ENCODE measurements at regions not wholly inside any gene's neighbourhood (a gene's known extent, or its start where the extent isn't known, plus 50 kb on each side); places are given as distances from the start of the nearest gene placed in this dataset.

GRCh38 chr3:124542214-124542869 lies 187.9 kb upstream of the UMPS start:
- ChIA-PET POLR2A (ENCODE audit: partially characterized antibody) (no interaction called here), CTCF (ENCODE audit: partially characterized antibody) (interaction anchor here (0.7 to 3.6 kb wide), 10 partner anchors 8 to 191 kb away, joined by 3 to 23 read pairs (median 4); no protein-coding TSS in a partner anchor)
- WGBS, 2 experiments (ENCODE audit: extremely low coverage in 1 of 2, insufficient coverage in 1 of 2, insufficient read length in 1 of 2, insufficient replicate concordance in 2 of 2, low coverage in 1 of 2, low lambda C conversion rate in 2 of 2, missing lambda C conversion rate in 1 of 2) = 88% methylated on average over 6 of the region's 6 CpGs; no CpG with 5 or more reads in 1 of the 2 experiments
- no peak overlapping the region for H2AK5ac ChIP-seq (ENCODE audit: low read depth, low read length)
- H2BK12ac ChIP-seq (ENCODE audit: low read depth, low read length) = no peak overlapping the region
- no peak overlapping the region for H3K4me3 ChIP-seq (ENCODE audit: extremely low read depth in 1 of 4, insufficient read depth in 2 of 4, low read depth in 3 of 4, low read length in 4 of 4)
- H3K4ac ChIP-seq (replicated peaks; ENCODE audit: insufficient read length, low read depth, low read length) = no peak overlapping the region
- H2BK5ac ChIP-seq (ENCODE audit: low read depth, low read length) = no peak overlapping the region
- H3K4me1 ChIP-seq (replicated peaks in 1 of 4; ENCODE audit: control insufficient read depth in 3 of 4, insufficient read depth in 4 of 4, low read length in 3 of 4) = peaks cover 0 to 3% (median under 1%) of the 10 kb centered on the region in 4 experiments; a peak in 2 of 7 replicates
- H4K5ac ChIP-seq (ENCODE audit: insufficient read length, low read depth, low read length) = no peak overlapping the region
- no peak for FAIRE-seq
- H3K56ac ChIP-seq (replicated peaks; ENCODE audit: insufficient read length, low read depth, low read length) = no peak overlapping the region
- no peak overlapping the region for H2BK120ac ChIP-seq (replicated peaks; ENCODE audit: low read depth, low read length)
- no peak overlapping the region for H3K27ac ChIP-seq (ENCODE audit: low read depth, low read length)
- H3K23me2 ChIP-seq (ENCODE audit: low read depth, low read length) = 0 out of 2 replicates have a peak, but pooled peaks cover 2% of the 10 kb centered on the region
- no peaks in the 10 kb centered on the region for H3K79me2 ChIP-seq (ENCODE audit: control insufficient read depth in 1 of 2, insufficient read depth in 2 of 2, low read length in 2 of 2)
- no peak overlapping the region for H2AFZ ChIP-seq (ENCODE audit: low read length)
- H3K27me3 ChIP-seq (replicated peaks in 1 of 4; ENCODE audit: control insufficient read depth in 3 of 4, extremely low read depth in 1 of 4, insufficient read depth in 3 of 4, low read length in 3 of 4) = no peaks in the 10 kb centered on the region
- no peaks in the 10 kb centered on the region for H4K20me1 ChIP-seq (replicated peaks in 1 of 2; ENCODE audit: control insufficient read depth in 1 of 2, insufficient read depth in 2 of 2, low read length in 2 of 2)
- H4K8ac ChIP-seq (ENCODE audit: extremely low read depth, insufficient read depth, low read length) = no peak overlapping the region
- no peak overlapping the region for H2BK15ac ChIP-seq (ENCODE audit: low read length)
- no peaks in the 10 kb centered on the region for H3K79me1 ChIP-seq (ENCODE audit: low read depth, low read length)
- H3K23ac ChIP-seq (ENCODE audit: insufficient read length) = no peak overlapping the region
- H3K9me3 ChIP-seq (ENCODE audit: insufficient read depth in 2 of 2, low read depth in 1 of 2, low read length in 1 of 2) = no peaks in the 10 kb centered on the region
- H4K91ac ChIP-seq (replicated peaks; ENCODE audit: insufficient read length, low read length) = no peak overlapping the region
- no peak overlapping the region for H3K14ac ChIP-seq (ENCODE audit: insufficient read length)
- no peak overlapping the region for H3K4me2 ChIP-seq (ENCODE audit: insufficient read depth in 1 of 2, low read depth in 2 of 2, low read length in 2 of 2)
- DNase-seq (ENCODE audit: low read depth in 1 of 2, low spot score in 2 of 2) = no peak
- no peak overlapping the region for H2BK20ac ChIP-seq (ENCODE audit: low read length)
- no peak overlapping the region for H3K18ac ChIP-seq (ENCODE audit: extremely low read depth, low read length)
- H3K9ac ChIP-seq (replicated peaks in 1 of 4; ENCODE audit: extremely low read depth in 1 of 4, low read depth in 3 of 4, low read length in 3 of 4) = no peak overlapping the region
- no peaks in the 10 kb centered on the region; a peak in 1 of 8 replicates for H3K36me3 ChIP-seq (ENCODE audit: control insufficient read depth in 2 of 4, insufficient read depth in 4 of 4, low read length in 3 of 4)
- TF ChIP-seq E2F6 (IDR thresholded peaks at IDR 0.05) = no peak
